MM.1S (cell line): ENCODE measurements at regions not wholly inside any gene's neighbourhood (a gene's known extent, or its start where the extent isn't known, plus 50 kb on each side); places are given as distances from the start of the nearest gene placed in this dataset.

ENCODE experiments used
- CTCF ChIP-seq: fragments of 300-600 bp; sonication (generic); IDR thresholded peaks from 2 replicates; pipeline ENCODE4 v1.5.1; 2016; ENCODE audit warnings: antibody characterized with exemption, low read length, mixed read lengths
- EZH2 ChIP-seq: fragments of 300-600 bp; sonication (generic); optimal IDR thresholded peaks from 2 replicates; pipeline ENCODE3; 2017; ENCODE audit warnings: low read depth, mild to moderate bottlenecking, antibody characterized with exemption, low read length, mixed read lengths
- EZH2phosphoT487 ChIP-seq: fragments of 300-600 bp; sonication (generic); IDR thresholded peaks from 2 replicates; pipeline ENCODE4 v1.6.1; 2018; ENCODE audit warnings: antibody characterized with exemption, low read length

- TF ChIP-seq CTCF (no peak), EZH2 (no peak), EZH2phosphoT487 (no peak)
Measured at GRCh38 chr2:207317378-207317984, 151.7 kb upstream of the KLF7 start.
